Fibroblast of the aortic adventitia (primary cell): ENCODE measurements at regions not wholly inside any gene's neighbourhood (a gene's known extent, or its start where the extent isn't known, plus 50 kb on each side); places are given as distances from the start of the nearest gene placed in this dataset.
"Not testable (repeated sequence)": the region's sequence is repeated elsewhere in the genome, so short reads cannot be mapped to it uniquely, and the experiment has no call there.

Experiments used
- DNase-seq: peaks from one replicate; pipeline ENCODE4 v3.0.0-alpha.2; 2010; ENCODE audit warnings: low read depth
- H3K4me3 ChIP-seq: 2 replicates; pipeline ENCODE4 v1.5.1; 2011; ENCODE audit warnings: low read depth, mild to moderate bottlenecking, control low read depth, low read length, moderate library complexity
- CTCF ChIP-seq: IDR thresholded peaks from 2 replicates; pipeline ENCODE4 v1.5.1; 2011; ENCODE audit warnings: mild to moderate bottlenecking, low read length, control low read depth, inconsistent platforms; ENCODE audit not compliant: insufficient read depth

- H3K4me3 ChIP-seq: no peak overlapping the region
- no peak for DNase-seq
- TF ChIP-seq CTCF: no peak
Observed at GRCh38 chr10:15432266-15432665, 61.2 kb upstream of the FAM171A1 start.

- H3K4me3 ChIP-seq: no peak overlapping the region
- no peak for DNase-seq
- no peak for TF ChIP-seq CTCF
Observed at GRCh38 chr10:15430969-15431771, 60.1 kb upstream of the FAM171A1 start.

- H3K4me3 ChIP-seq: no peak overlapping the region
- DNase-seq: no peak
- no peak for TF ChIP-seq CTCF
Observed at GRCh38 chr10:15428681-15429080, 57.6 kb upstream of the FAM171A1 start.

GRCh38 chr10:15427843-15428414 lies 56.8 kb upstream of the FAM171A1 start:
- TF ChIP-seq CTCF: peak; percentile 55
- DNase-seq: peak; percentile 81
- H3K4me3 ChIP-seq: no peak overlapping the region

GRCh38 chr10:15426558-15426957 lies 55.5 kb upstream of the FAM171A1 start:
- TF ChIP-seq CTCF: no peak
- DNase-seq: no peak
- no peak overlapping the region for H3K4me3 ChIP-seq

- TF ChIP-seq CTCF: no peak
- no peak for DNase-seq
- no peak overlapping the region for H3K4me3 ChIP-seq
Observed at GRCh38 chr10:15426115-15426514, 55.0 kb upstream of the FAM171A1 start.

GRCh38 chr10:15421875-15422274 lies 50.8 kb upstream of the FAM171A1 start:
- H3K4me3 ChIP-seq, DNase-seq: not testable (repeated sequence)
